ENCODE measurements at regions not wholly inside any gene's neighbourhood (a gene's known extent, or its start where the extent isn't known, plus 50 kb on each side); places are given as distances from the start of the nearest gene placed in this dataset.

- H2BK120ac ChIP-seq (replicated peaks; ENCODE audit: low read depth, low read length), result no peak overlapping the region
- DNase-seq (ENCODE audit: low read depth in 1 of 2, low spot score in 2 of 2), result no peak
- 88% methylated on average over 5 of the region's 5 CpGs; no CpG with 5 or more reads in 1 of the 2 experiments for whole genome bisulfite sequencing, 2 experiments (ENCODE audit: extremely low coverage in 1 of 2, insufficient coverage in 1 of 2, insufficient read length in 1 of 2, insufficient replicate concordance in 2 of 2, low coverage in 1 of 2, low lambda C conversion rate in 2 of 2, missing lambda C conversion rate in 1 of 2)
These were observed 80.1 kb upstream of the MLIP start for GRCh38 chr6:54031169-54031568.

More at GRCh38 chr6:54031169-54031568, 80.1 kb upstream of the MLIP start:
- ChIA-PET POLR2A (ENCODE audit: partially characterized antibody) (no interaction called here), CTCF (ENCODE audit: partially characterized antibody) (no interaction called here)
- no peak for FAIRE-seq
- no peak for TF ChIP-seq KDM1A (IDR thresholded peaks at IDR 0.05; ENCODE audit: borderline replicate concordance, low read length)
- no peak for TF ChIP-seq CBX8 (IDR thresholded peaks at IDR 0.05; ENCODE audit: borderline replicate concordance, low read depth, low read length)
- no peak for TF ChIP-seq YY1 (IDR thresholded peaks at IDR 0.05; ENCODE audit: low read depth, low read length)
- TF ChIP-seq ATF2 (IDR thresholded peaks at IDR 0.05; ENCODE audit: low read length), result no peak
- TF ChIP-seq TCF12 (IDR thresholded peaks at IDR 0.05; ENCODE audit: low read depth, low read length), result no peak
- no peaks in the 10 kb centered on the region for H3K79me2 ChIP-seq (ENCODE audit: control insufficient read depth in 1 of 2, insufficient read depth in 2 of 2, low read length in 2 of 2)
- H3K9ac ChIP-seq (replicated peaks in 1 of 4; ENCODE audit: extremely low read depth in 1 of 4, low read depth in 3 of 4, low read length in 3 of 4), result no peak overlapping the region
- no peaks in the 10 kb centered on the region for H4K20me1 ChIP-seq (replicated peaks in 1 of 2; ENCODE audit: control insufficient read depth in 1 of 2, insufficient read depth in 2 of 2, low read length in 2 of 2)
- H2AFZ ChIP-seq (ENCODE audit: low read length), result no peak overlapping the region
- no peak overlapping the region for H3K4me2 ChIP-seq (ENCODE audit: insufficient read depth in 1 of 2, low read depth in 2 of 2, low read length in 2 of 2)
- H3K23ac ChIP-seq (ENCODE audit: insufficient read length), result no peak overlapping the region
- H4K5ac ChIP-seq (ENCODE audit: insufficient read length, low read depth, low read length), result no peak overlapping the region
- H2BK5ac ChIP-seq (ENCODE audit: low read depth, low read length), result no peak overlapping the region
- no peaks in the 10 kb centered on the region for H3K79me1 ChIP-seq (ENCODE audit: low read depth, low read length)
- H4K91ac ChIP-seq (replicated peaks; ENCODE audit: insufficient read length, low read length), result no peak overlapping the region
- no peak overlapping the region for H3K56ac ChIP-seq (replicated peaks; ENCODE audit: insufficient read length, low read depth, low read length)
- H3K18ac ChIP-seq (ENCODE audit: extremely low read depth, low read length), result no peak overlapping the region
- no peak overlapping the region for H2BK15ac ChIP-seq (ENCODE audit: low read length)
- peak overlapping the region; percentile 50 for H3K4ac ChIP-seq (replicated peaks; ENCODE audit: insufficient read length, low read depth, low read length)
- no peak overlapping the region for H2BK20ac ChIP-seq (ENCODE audit: low read length)
- no peak overlapping the region for H3K4me3 ChIP-seq (ENCODE audit: extremely low read depth in 1 of 4, insufficient read depth in 2 of 4, low read depth in 3 of 4, low read length in 4 of 4)
- no peaks in the 10 kb centered on the region for H3K27me3 ChIP-seq (replicated peaks in 1 of 4; ENCODE audit: control insufficient read depth in 3 of 4, extremely low read depth in 1 of 4, insufficient read depth in 3 of 4, low read length in 3 of 4)
- H3K14ac ChIP-seq (ENCODE audit: insufficient read length), result no peak overlapping the region
- H3K27ac ChIP-seq (ENCODE audit: low read depth, low read length), result no peak overlapping the region
- no peaks in the 10 kb centered on the region for H3K36me3 ChIP-seq (ENCODE audit: control insufficient read depth in 2 of 4, insufficient read depth in 4 of 4, low read length in 3 of 4)
- no peaks in the 10 kb centered on the region for H3K23me2 ChIP-seq (ENCODE audit: low read depth, low read length)
- no peak overlapping the region for H2BK12ac ChIP-seq (ENCODE audit: low read depth, low read length)
- H4K8ac ChIP-seq (ENCODE audit: extremely low read depth, insufficient read depth, low read length), result no peak overlapping the region
- no peak overlapping the region for H2AK5ac ChIP-seq (ENCODE audit: low read depth, low read length)
- no peaks in the 10 kb centered on the region for H3K4me1 ChIP-seq (replicated peaks in 1 of 4; ENCODE audit: control insufficient read depth in 3 of 4, insufficient read depth in 4 of 4, low read length in 3 of 4)
- no peaks in the 10 kb centered on the region for H3K9me3 ChIP-seq (ENCODE audit: insufficient read depth in 2 of 2, low read depth in 1 of 2, low read length in 1 of 2)

All from H1 (cell line).